Activated naive CD4-positive, alpha-beta T cell treated with anti-CD3 and anti-CD28 coated beads, Interleukin-2, amount 50 U/mL, for 72 hours (primary cell): ENCODE measurements at regions not wholly inside any gene's neighbourhood (a gene's known extent, or its start where the extent isn't known, plus 50 kb on each side); places are given as distances from the start of the nearest gene placed in this dataset.
A peak's percentile ranks its signal among the peaks of the same experiment; 100 is the strongest.

Source experiments
- ATAC-seq, 2 donors: fragments of 150-1000 bp; cut with Tn5 transposase; 2 replicates each; pipeline ENCODE4 v1.10.0; 2021; ENCODE audit warnings: mild to moderate bottlenecking in 2 of 2, moderate library complexity in 2 of 2
- DNase-seq, 2 donors: peaks; one replicate each; pipeline ENCODE4 v3.0.0; 2021 to 2022; ENCODE audit warnings: low spot score in 2 of 2
- H3K27ac Mint-ChIP-seq, 2 donors: one replicate each; pipeline ENCODE4 v1.8.0; 2022; ENCODE audit warnings: mild to moderate bottlenecking in 2 of 2, mixed read lengths in 2 of 2
- H3K36me3 Mint-ChIP-seq, 2 donors: one replicate each; pipeline ENCODE4 v1.8.0; 2022; ENCODE audit warnings: mixed read lengths in 2 of 2
- H3K9me3 Mint-ChIP-seq, 2 donors: one replicate each; pipeline ENCODE4 v1.8.0; 2022; ENCODE audit warnings: mixed read lengths in 2 of 2

DNA sequence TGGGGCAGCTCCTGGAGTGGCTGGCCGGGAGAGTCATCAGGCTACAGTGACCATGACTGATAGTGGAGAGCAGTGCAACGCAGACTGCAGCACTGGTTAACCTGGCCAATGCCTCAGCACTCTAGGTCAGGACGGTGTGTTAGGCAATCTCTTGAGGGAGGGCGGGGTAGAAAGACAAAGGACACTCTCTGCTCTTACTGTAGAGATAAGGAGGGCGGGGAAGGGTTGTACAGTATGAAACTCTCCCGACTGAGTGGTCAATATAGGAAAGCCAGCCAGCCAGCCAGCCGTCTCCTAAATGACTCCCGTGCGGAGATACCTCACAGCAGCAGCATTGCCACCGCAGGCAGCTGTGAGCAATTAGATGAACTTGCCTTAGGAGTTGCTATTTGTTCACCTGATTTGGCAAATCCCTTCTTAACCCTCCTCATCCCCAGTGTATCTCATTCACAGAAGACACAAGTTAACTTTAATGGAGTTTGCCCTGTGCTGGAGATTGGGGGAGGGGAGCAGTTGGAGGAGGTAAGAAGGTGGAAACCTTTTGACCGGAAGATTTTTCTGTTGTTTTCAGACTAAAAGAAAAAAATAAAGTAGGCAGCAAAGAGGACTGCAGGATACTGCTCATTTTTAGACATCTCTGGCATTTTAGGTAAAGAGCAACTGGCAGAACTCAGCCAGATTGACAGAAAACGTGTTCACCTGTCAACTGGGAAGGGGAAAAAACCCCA is 330.5 kb downstream of the HNRNPD start:
- H3K27ac Mint-ChIP-seq = no peak overlapping the region
- DNase-seq (no peak), ATAC-seq (no peak)
- H3K9me3 Mint-ChIP-seq = no peaks in the 10 kb centered on the region
- H3K36me3 Mint-ChIP-seq = peaks cover 0 to 5% of the 10 kb centered on the region in 2 donors

DNA sequence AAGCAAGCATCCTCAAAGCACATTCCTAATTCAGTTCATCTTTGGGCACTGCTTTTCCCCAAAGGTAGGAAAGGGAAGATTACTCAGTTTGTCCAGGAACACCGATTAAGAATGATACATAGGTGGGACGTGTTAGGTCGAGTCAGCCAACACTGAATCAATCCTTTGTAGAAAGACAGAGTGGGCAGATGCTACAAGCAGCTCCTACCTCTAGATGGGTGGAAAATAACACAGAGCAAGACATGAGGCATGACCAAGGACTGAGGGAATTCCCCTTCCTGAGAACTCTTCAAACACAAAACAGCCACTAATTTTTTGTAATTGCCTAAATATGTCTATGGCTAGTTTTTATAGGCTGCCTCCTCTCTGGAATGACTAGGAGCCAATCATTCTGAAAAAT is 331.7 kb downstream of the HNRNPD start:
- Mint-ChIP-seq H3K36me3 (peaks cover 0 to 5% of the 10 kb centered on the region in 2 donors), H3K9me3 (no peaks in the 10 kb centered on the region)
- ATAC-seq = peak; percentile 77 to 90

DNA sequence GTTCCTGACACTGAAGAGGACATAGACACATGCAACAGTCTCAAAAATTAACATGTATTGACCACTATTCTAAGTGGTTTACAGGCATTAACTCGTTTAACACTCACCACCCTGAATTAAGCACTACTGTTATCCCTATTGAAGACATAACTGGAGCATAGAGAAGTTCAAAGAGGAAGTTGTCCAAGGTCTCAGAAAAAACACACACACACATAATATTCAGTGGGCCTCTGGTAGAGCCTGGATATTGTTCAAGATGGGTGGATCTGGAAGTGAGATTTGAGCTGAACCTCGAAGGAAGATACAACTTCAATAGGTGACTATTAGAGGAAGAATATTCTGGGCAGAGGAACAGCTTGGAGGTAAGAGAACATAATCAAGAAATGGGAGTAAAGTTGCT is 334.9 kb downstream of the HNRNPD start:
- H3K27ac Mint-ChIP-seq = no peak overlapping the region
- no peaks in the 10 kb centered on the region for H3K9me3 Mint-ChIP-seq
- DNase-seq = no peak
- ATAC-seq = no peak
- H3K36me3 Mint-ChIP-seq = peaks cover 0 to 5% of the 10 kb centered on the region in 2 donors

More for the DNA sequence above, 331.7 kb downstream of the HNRNPD start:
- DNase-seq = no peak
- H3K27ac Mint-ChIP-seq = no peak overlapping the region

DNA sequence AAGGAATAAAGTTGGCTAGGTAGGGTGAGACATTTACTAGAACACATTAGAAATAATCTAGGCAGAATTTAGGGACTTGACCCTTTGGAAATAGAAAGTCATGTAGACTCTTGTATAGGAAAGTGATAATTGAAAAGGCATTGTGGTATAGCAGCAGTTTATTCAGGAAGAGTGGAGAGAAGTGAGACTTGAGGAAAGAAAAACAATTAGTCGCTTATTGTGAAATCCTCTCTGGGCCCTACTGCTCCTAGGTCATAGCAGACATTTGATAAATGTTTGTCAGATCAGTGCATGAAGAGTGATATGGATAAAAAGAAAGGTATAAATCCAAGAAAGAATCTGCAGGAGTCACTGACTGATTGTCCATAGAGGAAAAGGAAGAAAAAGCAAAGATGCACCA is 337.6 kb downstream of the HNRNPD start:
- no peak overlapping the region for H3K27ac Mint-ChIP-seq
- no peak for ATAC-seq
- H3K36me3 Mint-ChIP-seq = no peaks in the 10 kb centered on the region
- no peaks in the 10 kb centered on the region for H3K9me3 Mint-ChIP-seq
- no peak for DNase-seq

DNA sequence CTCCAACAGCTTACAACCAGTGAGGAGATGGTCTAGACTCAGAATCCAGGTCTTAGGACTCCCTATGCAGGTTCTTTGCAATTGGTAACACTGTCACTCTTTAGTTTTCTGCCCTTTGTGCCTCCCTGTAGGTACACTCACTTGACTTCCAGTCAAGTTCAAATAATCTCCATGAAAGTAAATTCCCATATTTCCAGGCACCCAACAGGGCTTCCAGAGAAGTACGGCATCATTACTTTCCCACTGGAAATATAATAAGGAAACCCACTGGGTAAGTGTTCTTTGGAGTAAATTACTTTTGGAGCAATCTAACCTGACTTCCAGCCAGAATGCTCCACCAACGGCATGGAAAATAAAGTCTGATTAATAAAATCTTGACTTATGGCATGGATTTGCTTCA is 338.9 kb downstream of the HNRNPD start:
- ATAC-seq = no peak
- DNase-seq = no peak
- H3K9me3 Mint-ChIP-seq = no peaks in the 10 kb centered on the region
- no peaks in the 10 kb centered on the region for H3K36me3 Mint-ChIP-seq
- H3K27ac Mint-ChIP-seq = no peak overlapping the region

DNA sequence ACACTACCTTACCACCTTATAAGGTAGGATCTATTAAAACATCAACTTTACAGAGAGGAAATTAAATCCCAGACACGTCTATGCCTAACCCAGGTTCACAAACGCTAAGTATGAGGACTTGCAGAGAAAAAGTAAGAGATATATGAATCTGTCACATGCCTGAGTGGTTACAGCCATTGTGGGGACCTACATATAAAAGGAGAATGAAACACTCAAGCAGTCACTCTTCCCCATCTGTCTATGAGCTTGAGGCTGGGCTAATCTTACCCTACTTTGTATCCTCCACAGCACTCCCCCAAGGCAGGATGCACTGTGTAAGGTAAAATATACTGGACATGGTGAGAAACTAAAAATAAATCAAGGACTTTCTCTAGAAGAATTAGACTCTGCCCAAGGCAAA is 339.9 kb downstream of the HNRNPD start:
- Mint-ChIP-seq H3K27ac (no peak overlapping the region), H3K9me3 (no peaks in the 10 kb centered on the region), H3K36me3 (no peaks in the 10 kb centered on the region)
- no peak for DNase-seq
- no peak for ATAC-seq

DNA sequence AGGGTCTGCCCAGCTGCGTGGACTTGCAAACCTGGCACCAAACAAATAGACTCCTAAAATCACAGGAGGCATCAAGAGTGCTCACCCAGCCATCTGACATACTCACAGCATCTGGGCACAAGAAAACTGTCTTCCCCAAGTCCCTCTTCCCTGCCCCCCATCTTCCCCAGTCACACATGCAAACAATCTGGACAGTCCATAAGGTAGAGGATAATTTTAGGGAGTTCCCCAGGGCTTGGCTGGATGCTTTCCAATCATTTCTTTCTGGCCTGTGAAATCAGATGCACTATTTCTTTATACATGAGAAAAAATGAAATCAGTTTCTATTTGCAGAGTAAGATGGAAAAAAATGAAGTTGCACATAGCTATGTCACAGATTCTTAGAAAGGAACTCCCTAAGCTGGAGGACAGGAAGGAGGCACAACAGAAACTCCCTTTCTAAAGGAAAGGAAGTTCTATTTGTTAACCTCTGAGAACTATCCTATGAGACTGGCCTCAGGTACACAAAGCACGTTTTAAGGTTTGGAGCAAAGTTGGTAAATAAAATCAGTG is 342.3 kb downstream of the HNRNPD start:
- peak in 1 of 2 donors; percentile 54 for ATAC-seq
- DNase-seq = no peak
- Mint-ChIP-seq H3K36me3 (no peaks in the 10 kb centered on the region), H3K27ac (no peak overlapping the region), H3K9me3 (no peaks in the 10 kb centered on the region)

DNA sequence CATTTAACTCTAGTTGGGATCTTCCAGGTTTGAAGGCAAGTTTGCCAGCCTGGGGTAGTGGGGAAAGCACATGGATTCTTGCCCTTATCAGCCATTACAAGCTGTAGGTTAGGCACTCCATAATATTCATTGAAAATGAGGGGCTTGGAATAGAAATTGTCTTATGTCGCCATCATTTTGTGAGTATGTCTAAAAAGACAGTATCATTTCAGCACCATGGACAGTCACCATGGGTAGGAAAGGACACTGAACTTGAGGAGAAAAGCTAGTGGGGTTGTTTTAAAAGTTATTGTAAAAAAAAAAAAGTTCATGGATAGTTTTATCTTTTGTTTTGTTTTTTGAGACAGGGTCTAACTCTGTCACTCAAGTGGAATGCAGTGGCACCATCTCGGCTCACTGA is 356.1 kb downstream of the HNRNPD start:
- ATAC-seq (no peak), DNase-seq (peak in 1 of 2 donors; percentile 6)
- peaks cover 11 to 17% of the 10 kb centered on the region in 2 donors for H3K36me3 Mint-ChIP-seq
- no peak overlapping the region for H3K27ac Mint-ChIP-seq
- H3K9me3 Mint-ChIP-seq = peaks cover 11 to 15% of the 10 kb centered on the region in 2 donors

DNA sequence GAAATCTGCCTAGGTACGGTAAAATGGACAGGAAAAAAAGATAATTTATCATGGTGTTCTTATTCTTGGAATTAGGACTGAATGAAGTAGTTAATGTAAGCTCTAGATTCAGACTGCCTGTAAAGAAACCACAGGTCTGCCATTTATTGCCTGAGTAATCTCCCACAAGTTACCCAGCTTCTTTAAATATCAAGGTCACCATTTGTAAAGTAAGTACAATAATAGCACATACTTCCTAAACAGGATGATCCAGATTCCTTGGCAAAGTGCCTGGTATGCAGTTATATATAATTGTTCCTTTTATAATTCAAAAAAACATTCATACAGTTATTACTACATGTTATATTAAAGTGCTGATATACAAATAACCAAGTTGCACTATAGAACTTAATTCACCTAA is 368.6 kb downstream of the HNRNPD start:
- DNase-seq (no peak), ATAC-seq (no peak)
- peaks cover 0 to 7% of the 10 kb centered on the region in 2 donors for H3K9me3 Mint-ChIP-seq
- no peaks in the 10 kb centered on the region for H3K36me3 Mint-ChIP-seq
- H3K27ac Mint-ChIP-seq = no peak overlapping the region

DNA sequence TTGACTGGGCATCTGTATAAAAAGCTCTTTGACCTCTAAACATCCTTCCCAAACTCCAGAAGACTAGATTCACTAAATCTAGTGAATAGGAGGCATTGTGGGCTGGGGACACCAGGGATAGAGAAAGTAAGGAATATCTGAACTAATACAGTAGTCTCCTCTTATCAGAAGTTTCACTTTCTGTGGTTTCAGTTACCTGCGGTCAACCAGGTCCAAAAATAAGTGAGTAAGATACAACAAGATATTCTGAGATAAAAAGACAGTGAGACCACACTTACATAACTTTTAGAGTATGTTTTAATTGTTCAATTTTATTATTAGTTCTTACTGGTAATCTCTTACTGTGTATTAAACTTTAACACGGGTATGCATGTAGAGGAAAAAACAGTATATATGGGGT is 376.5 kb downstream of the HNRNPD start:
- no peak for ATAC-seq
- no peak for DNase-seq
- Mint-ChIP-seq H3K27ac (no peak overlapping the region), H3K9me3 (peaks cover 0 to 4% of the 10 kb centered on the region in 2 donors), H3K36me3 (no peaks in the 10 kb centered on the region)

DNA sequence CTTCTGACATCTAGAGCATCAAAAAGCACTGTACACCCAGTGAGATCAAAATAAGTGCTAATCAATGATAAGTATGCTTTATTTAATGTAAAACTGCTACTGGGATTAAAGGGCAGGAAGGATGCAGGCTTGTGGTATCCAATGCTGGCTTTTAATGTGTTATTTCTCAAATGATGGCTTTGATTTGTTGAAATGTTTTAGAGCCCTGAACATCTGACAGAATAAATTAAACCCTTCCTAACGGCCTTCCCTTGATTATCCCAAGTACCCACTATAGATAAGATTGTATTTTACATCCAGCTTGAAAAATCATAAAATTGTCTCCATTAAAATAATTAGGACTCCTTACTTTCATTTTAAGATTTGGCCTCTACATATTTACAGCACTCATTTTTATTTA is 382.9 kb downstream of the HNRNPD start:
- ATAC-seq = no peak
- Mint-ChIP-seq H3K27ac (no peak overlapping the region), H3K36me3 (no peaks in the 10 kb centered on the region), H3K9me3 (no peaks in the 10 kb centered on the region)
- no peak for DNase-seq

DNA sequence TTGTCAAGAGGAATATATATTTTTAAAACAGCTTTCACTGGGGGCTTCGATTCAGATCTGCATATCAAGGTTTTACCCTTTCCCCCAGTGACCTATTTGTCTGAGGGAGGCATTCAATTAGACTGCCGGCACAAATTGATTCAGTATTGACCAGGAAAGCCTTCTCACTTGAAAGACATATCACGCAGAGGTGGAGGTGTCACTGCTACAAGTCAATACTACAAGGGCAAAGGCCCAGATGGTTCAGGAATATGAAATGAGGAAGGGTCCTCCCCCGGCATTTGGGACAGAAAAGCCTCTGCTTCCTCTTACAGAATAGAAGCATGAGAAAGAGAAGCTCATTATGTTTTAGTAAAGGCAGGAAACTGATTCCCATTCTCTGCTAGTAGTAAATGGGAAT is 383.6 kb downstream of the HNRNPD start:
- Mint-ChIP-seq H3K27ac (no peak overlapping the region), H3K36me3 (no peaks in the 10 kb centered on the region), H3K9me3 (no peaks in the 10 kb centered on the region)
- ATAC-seq = no peak
- DNase-seq = no peak

DNA sequence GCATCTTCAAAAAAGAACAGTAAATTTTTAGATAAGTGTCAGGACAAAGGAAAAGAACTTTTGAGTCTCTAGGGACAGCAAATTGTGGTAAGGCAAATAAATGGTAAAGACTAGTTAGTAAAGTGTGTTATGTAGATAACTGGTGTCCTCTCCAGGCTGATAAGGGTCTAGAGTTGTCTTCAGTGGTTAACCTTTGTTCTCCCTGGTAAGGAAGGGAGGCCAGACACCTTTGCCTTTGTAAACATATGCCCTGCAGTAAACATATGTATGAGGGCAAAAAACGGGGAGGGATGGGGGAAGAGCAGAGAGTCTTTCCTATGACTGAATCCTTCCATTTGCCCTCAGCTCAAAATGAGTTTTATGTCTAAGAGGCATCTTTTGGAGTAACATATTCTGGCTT is 384.6 kb downstream of the HNRNPD start:
- ATAC-seq (no peak), DNase-seq (no peak)
- no peaks in the 10 kb centered on the region for H3K9me3 Mint-ChIP-seq
- no peaks in the 10 kb centered on the region for H3K36me3 Mint-ChIP-seq
- no peak overlapping the region for H3K27ac Mint-ChIP-seq

DNA sequence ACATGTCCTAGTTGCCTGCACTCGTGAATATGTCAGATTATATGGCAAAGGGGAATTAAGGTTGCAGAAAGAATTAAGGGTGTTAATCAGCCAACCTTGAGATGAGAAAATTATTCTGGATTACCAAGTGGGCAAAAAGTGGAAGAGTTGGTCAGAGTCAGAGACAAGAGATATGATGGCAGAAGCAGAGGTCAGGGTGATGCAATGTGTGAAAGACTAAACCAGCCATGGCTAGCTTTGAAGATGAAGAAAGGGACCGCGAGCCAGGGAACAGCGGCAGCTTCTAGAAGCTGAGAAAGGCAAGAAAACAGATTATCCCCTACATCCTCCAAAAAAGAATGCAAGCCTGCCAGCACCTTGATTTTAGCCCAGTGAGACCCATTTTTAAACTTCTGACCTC is 385.6 kb downstream of the HNRNPD start:
- no peaks in the 10 kb centered on the region for H3K36me3 Mint-ChIP-seq
- H3K27ac Mint-ChIP-seq = no peak overlapping the region
- ATAC-seq = no peak

DNA sequence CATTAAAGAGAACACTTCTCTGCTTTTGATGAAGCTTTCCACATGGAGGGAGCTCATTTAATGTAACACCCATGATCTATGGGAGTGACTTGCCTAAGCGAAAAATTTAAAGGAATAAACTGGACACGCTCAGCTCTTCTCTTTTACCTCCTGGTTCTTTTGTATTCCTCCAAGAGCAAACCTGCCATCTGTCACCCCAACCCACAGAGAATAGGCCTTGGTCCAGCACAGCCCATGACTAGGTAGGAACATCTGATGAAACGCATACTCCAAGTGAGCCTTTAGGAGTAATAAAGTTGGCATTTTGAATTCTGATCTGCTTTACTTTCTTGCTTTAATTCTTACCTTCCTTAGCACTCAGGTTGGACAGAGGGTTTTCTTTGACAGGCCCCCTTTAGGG is 389.0 kb downstream of the HNRNPD start:
- DNase-seq (no peak), ATAC-seq (no peak)
- no peaks in the 10 kb centered on the region for H3K36me3 Mint-ChIP-seq
- H3K27ac Mint-ChIP-seq = no peak overlapping the region
- no peaks in the 10 kb centered on the region for H3K9me3 Mint-ChIP-seq

More for the DNA sequence above, 385.6 kb downstream of the HNRNPD start:
- H3K9me3 Mint-ChIP-seq = no peaks in the 10 kb centered on the region
- no peak for DNase-seq

DNA sequence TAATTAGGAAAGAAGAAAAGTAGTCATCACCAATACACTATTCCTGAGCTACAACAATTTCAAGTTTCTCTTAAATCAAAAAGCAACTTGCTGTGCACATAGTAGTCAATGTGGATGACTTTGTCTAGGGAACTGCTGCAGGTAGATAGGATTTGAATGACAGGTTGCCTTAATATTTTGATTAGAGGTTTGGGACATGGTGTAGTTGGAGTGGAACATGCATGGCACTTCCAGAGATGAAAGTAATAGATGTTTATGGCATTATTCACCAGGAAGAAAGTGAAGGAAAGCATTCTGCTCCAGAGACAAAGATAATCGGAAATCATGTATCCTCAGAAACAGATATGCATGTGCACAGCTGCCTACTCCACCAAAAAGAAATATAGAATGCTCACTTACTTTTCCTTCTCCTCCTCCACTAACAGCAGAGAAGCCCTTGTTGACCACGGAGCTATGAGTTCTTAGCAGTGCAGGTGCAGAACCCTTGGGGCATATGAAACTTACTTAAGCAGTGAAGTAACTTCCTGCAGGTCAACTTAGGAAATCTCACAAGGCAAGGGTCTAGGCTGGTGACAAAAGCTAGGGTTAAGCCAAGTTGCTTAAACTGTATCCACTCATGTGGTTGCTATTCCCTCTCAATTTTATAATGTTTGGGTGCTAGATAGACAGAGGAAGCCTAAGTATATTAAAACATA is 390.8 kb downstream of the HNRNPD start:
- H3K9me3 Mint-ChIP-seq = no peaks in the 10 kb centered on the region
- no peak overlapping the region for H3K27ac Mint-ChIP-seq
- H3K36me3 Mint-ChIP-seq = no peaks in the 10 kb centered on the region
- ATAC-seq (no peak), DNase-seq (no peak)

DNA sequence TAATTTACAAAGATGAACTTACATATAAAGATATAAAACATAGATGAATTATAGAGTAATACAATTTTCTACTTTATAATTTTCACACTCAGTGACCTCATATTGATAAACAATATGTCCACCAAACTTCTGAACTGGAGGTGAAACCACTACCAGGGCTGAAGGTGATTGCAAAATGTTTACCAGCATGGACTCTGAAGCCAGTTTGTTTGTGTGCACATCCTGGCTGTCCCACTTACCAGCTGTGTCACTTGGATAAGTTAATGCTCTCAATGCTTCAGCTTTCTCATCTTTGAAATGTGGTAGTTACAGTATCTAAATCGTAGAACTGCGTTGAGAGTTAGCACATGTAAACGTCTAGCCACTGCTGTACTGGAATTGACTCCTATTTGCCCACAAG is 392.6 kb downstream of the HNRNPD start:
- H3K27ac Mint-ChIP-seq = no peak overlapping the region
- ATAC-seq (no peak), DNase-seq (no peak)
- no peaks in the 10 kb centered on the region for H3K9me3 Mint-ChIP-seq
- no peaks in the 10 kb centered on the region for H3K36me3 Mint-ChIP-seq

DNA sequence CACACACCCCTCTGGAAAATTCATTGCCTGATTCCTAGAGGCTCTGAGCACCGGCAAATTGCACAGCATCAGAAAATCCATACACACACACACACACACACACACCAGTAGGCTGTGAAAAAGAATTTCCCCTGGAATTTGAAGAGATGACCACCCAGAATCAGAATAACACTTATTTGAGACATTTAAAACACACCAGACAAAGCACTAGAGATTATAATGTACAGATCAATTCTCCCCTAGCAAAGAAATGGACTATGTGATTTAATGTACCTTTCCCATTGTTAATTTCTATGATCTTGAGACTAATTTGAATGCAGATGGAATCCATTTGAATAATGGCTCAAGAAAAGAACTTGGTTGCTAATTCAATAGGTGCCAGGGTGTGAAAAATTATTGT is 399.3 kb downstream of the HNRNPD start:
- DNase-seq (no peak), ATAC-seq (no peak)
- H3K36me3 Mint-ChIP-seq = no peaks in the 10 kb centered on the region
- no peaks in the 10 kb centered on the region for H3K9me3 Mint-ChIP-seq
- no peak overlapping the region for H3K27ac Mint-ChIP-seq
